Nephron (organoid): ENCODE measurements at regions not wholly inside any gene's neighbourhood (a gene's known extent, or its start where the extent isn't known, plus 50 kb on each side); places are given as distances from the start of the nearest gene placed in this dataset.

Experiments used
- H3K27ac Mint-ChIP-seq, 3 experiments: 2 replicates each; pipeline ENCODE4 v1.8.0; 2020; ENCODE audit warnings: mixed read lengths in 3 of 3, mild to moderate bottlenecking in 2 of 3, moderate library complexity in 1 of 3
- H3K27me3 Mint-ChIP-seq: 2 replicates; pipeline ENCODE4 v1.8.0; 2021; ENCODE audit warnings: low read depth, mild to moderate bottlenecking, moderate library complexity, mixed read lengths
- H3K36me3 Mint-ChIP-seq: 2 replicates; pipeline ENCODE4 v1.8.0; 2020; ENCODE audit warnings: low read depth, mixed read lengths
- H3K4me1 Mint-ChIP-seq: 2 replicates; pipeline ENCODE4 v1.8.0; 2020; ENCODE audit warnings: mixed read lengths
- H3K4me3 Mint-ChIP-seq, 3 experiments: 2 replicates each; pipeline ENCODE4 v1.8.0; 2020; ENCODE audit warnings: mild to moderate bottlenecking in 3 of 3, mixed read lengths in 3 of 3, moderate library complexity in 2 of 3
- H3K9me3 Mint-ChIP-seq: 2 replicates; pipeline ENCODE4 v1.8.0; 2020; ENCODE audit warnings: mixed read lengths
- TF ChIP-seq, protein P1 (sequence below), 3 experiments: fragments of 200-600 bp; sonication (generic); IDR thresholded peaks; one replicate each; pipeline ENCODE4 v1.5.0; 2021; ENCODE audit warnings: antibody characterized with exemption in 3 of 3; ENCODE audit not compliant: unreplicated experiment in 3 of 3

DNA sequence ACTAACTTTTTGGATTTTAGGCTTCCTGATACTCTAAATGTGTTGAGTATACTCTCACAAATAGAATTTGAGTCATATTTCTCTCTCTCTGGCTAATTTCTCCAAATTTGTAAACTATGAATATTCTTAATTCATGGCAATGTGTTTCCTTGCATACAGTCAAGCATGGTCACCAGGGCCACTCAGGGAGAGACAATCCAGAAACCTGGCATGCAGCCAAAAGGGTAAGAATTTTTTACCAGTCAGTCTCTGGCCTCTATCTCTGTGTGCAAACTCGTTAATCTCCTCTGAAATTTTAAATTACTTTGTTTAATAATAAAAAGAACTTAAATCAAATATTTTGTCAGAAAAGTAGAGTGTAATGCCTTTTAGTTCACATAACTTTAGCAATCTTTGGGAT lies 179.8 kb downstream of the OR13H1 start:
- peaks cover 80% of the 10 kb centered on the region for H3K36me3 Mint-ChIP-seq
- H3K9me3 Mint-ChIP-seq = peaks cover 33% of the 10 kb centered on the region
- TF ChIP-seq, protein P1, sequence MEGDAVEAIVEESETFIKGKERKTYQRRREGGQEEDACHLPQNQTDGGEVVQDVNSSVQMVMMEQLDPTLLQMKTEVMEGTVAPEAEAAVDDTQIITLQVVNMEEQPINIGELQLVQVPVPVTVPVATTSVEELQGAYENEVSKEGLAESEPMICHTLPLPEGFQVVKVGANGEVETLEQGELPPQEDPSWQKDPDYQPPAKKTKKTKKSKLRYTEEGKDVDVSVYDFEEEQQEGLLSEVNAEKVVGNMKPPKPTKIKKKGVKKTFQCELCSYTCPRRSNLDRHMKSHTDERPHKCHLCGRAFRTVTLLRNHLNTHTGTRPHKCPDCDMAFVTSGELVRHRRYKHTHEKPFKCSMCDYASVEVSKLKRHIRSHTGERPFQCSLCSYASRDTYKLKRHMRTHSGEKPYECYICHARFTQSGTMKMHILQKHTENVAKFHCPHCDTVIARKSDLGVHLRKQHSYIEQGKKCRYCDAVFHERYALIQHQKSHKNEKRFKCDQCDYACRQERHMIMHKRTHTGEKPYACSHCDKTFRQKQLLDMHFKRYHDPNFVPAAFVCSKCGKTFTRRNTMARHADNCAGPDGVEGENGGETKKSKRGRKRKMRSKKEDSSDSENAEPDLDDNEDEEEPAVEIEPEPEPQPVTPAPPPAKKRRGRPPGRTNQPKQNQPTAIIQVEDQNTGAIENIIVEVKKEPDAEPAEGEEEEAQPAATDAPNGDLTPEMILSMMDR (IDR thresholded peaks at IDR 0.05; ENCODE audit: unreplicated experiment in 3 of 3) = no peak
- no peaks in the 10 kb centered on the region for H3K4me1 Mint-ChIP-seq
- no peaks in the 10 kb centered on the region for H3K27me3 Mint-ChIP-seq
- H3K4me3 Mint-ChIP-seq = no peak overlapping the region
- no peak overlapping the region for H3K27ac Mint-ChIP-seq

DNA sequence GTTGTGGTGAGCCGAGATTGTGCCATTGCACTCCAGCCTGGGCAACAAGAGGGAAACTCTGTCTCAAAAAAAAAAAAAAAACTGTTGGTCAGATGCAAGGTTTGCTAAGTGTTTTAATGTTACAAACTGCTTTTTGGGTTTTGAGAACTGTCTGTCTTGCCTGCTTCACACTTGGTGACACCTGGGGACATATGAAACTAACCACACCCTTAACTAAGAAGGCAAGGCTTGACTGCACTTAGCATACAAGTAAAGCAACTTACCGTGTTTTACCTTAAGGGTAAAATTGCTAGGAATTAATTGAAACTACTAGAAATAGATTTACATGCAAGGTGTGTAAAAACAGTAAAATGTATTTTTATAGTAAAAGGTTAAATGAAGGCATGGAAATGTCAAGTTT lies 180.4 kb downstream of the OR13H1 start:
- Mint-ChIP-seq H3K27me3 (no peaks in the 10 kb centered on the region), H3K27ac (no peak overlapping the region), H3K4me1 (no peaks in the 10 kb centered on the region), H3K36me3 (peaks cover 85% of the 10 kb centered on the region), H3K9me3 (peaks cover 39% of the 10 kb centered on the region), H3K4me3 (no peak overlapping the region)
- TF ChIP-seq, protein P1 (IDR thresholded peaks at IDR 0.05; ENCODE audit: unreplicated experiment in 3 of 3) = no peak

DNA sequence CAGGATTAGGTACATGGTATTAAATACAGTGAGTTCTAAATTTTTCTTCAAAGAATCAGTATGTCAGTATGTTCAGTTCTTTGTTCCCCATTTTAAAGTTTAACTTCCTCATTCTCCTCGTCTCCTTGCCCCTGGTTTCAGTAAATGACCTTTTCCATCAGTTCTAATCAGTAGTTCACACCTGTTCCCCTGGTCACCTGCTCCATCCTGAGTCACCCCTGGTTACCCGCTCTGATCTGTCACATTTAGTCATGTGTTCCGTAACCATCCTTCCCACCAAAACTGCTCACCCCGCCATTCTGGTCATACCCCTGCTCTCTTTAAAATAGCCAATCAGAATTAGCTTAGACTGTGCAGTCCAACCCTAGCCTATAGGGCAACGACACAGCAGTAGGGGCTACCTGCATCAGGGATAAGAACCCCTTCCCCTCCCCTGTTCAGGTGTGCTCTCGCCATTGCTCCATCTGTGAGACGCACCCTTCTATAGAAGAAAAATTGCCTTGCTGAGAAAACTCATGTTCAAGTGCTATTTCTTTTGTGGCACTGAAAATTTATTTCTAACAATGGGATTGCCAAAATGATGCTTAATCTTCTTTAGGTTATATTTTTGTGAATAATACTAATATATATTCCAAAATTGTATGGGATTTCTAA lies 181.3 kb downstream of the OR13H1 start:
- H3K4me3 Mint-ChIP-seq = no peak overlapping the region
- TF ChIP-seq, protein P1 (IDR thresholded peaks at IDR 0.05; ENCODE audit: unreplicated experiment in 3 of 3) = no peak

DNA sequence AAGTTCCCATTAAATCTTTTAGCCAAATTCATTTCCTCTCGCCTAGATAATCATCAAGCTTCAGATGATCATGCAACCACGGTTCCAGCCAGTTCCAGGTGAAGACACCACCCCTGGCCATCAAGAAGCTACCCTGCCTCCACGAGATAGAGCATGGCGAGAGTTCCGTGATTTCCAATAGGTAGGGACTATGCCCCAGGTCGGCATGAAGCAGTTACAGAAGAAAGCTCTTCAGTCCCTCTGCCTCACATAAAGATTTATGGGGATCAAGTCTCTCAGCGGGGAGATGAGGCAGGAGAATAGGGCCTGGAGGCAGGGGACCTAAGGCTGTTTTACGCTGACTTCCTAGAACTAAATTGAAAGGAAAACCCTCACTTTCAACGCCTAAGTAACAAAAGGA lies 183.9 kb downstream of the OR13H1 start:
- Mint-ChIP-seq H3K27me3 (no peaks in the 10 kb centered on the region), H3K4me1 (no peaks in the 10 kb centered on the region), H3K9me3 (peaks cover 29% of the 10 kb centered on the region), H3K36me3 (peaks cover 75% of the 10 kb centered on the region), H3K4me3 (no peak overlapping the region), H3K27ac (no peak overlapping the region)
- TF ChIP-seq, protein P1 (IDR thresholded peaks at IDR 0.05; ENCODE audit: unreplicated experiment in 3 of 3) = no peak

More for the DNA sequence above, 181.3 kb downstream of the OR13H1 start:
- peaks cover 41% of the 10 kb centered on the region for H3K9me3 Mint-ChIP-seq
- no peaks in the 10 kb centered on the region for H3K4me1 Mint-ChIP-seq
- no peak overlapping the region for H3K27ac Mint-ChIP-seq
- peaks cover 85% of the 10 kb centered on the region for H3K36me3 Mint-ChIP-seq
- H3K27me3 Mint-ChIP-seq = no peaks in the 10 kb centered on the region

DNA sequence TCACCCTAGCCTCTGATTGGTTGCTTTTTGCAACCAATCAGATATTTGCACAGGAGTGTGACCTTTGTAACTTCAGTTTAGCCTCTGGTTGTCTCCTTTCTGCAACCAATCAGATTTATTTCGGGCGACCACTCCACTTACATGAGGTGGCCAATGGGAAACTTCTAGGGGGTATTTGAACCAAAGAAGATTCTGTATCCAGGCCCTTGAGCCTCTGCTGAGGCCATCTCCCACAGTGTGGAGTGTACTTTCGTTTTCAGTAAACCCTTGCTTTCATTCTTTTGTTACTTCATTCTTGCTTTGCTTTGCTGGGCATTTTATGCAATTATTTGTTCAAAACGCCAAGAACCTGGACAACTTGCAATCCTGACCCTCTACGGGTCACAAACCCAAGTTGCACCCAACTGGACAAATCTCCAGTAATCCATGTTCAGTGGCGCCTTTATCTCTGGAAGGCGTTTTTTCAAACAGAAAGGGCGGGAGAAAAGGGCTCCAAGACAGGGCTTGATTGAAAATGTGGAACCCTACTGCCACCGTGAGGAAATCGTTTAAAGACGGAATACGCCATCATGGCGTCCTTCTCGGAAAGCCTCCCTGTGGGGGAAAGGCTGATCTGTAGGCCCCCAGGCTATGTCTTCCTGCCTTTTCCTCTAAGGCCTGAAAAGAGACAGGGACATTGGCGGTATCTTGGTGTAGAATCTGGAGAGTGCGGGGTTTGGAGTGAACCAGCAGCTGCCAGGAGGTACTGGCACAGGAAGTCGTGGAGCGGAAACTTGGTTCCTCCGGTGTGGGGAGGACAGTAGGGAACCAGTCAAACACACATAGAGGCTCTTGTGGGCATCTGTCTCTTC lies 184.6 kb downstream of the OR13H1 start:
- Mint-ChIP-seq H3K27ac (no peak overlapping the region), H3K36me3 (peaks cover 77% of the 10 kb centered on the region), H3K9me3 (peaks cover 29% of the 10 kb centered on the region), H3K4me3 (no peak overlapping the region), H3K4me1 (no peaks in the 10 kb centered on the region), H3K27me3 (no peaks in the 10 kb centered on the region)
- TF ChIP-seq, protein P1 (IDR thresholded peaks at IDR 0.05; ENCODE audit: unreplicated experiment in 3 of 3) = no peak
